K562 (cell line): ENCODE measurements at regions not wholly inside any gene's neighbourhood (a gene's known extent, or its start where the extent isn't known, plus 50 kb on each side); places are given as distances from the start of the nearest gene placed in this dataset.

ENCODE experiments used
- DMBX1 ChIP-seq: fragments of 250-450 bp; sonication (Bioruptor Pico); IDR thresholded peaks from 2 replicates; pipeline ENCODE4 v1.8.0; 2022; ENCODE audit warnings: inconsistent platforms, mild to moderate bottlenecking, moderate library complexity, borderline replicate concordance
- HNRNPH1 ChIP-seq: fragments of 200-400 bp; formaldehyde crosslinking; optimal IDR thresholded peaks from 2 replicates; pipeline ENCODE3; 2017; ENCODE audit warnings: low read depth, mild to moderate bottlenecking, low read length, moderate library complexity
- MIER1 ChIP-seq: fragments of 450-650 bp; IDR thresholded peaks from 2 replicates; pipeline ENCODE4 v1.6.1; 2016; ENCODE audit warnings: antibody characterized with exemption, mild to moderate bottlenecking, low read depth
- RERE ChIP-seq: sonication (generic); formaldehyde crosslinking; IDR thresholded peaks from 2 replicates; pipeline ENCODE4 v1.8.0; 2023; ENCODE audit warnings: missing genetic modification reagents, mild to moderate bottlenecking, borderline replicate concordance
- SMARCB1 ChIP-seq: IDR thresholded peaks from 2 replicates; pipeline ENCODE4 v1.6.1; 2011; ENCODE audit warnings: improper control_type of control experiment, low read depth; ENCODE audit not compliant: insufficient read length

GRCh38 chr2:60064687-60065389 is 488.6 kb downstream of the BCL11A start (continued):
- TF ChIP-seq SMARCB1 (no peak), MIER1 (no peak), HNRNPH1 (no peak), RERE (CRISPR knock-in tag) (no peak), DMBX1 (no peak)
